ENCODE measurements at regions not wholly inside any gene's neighbourhood (a gene's known extent, or its start where the extent isn't known, plus 50 kb on each side); places are given as distances from the start of the nearest gene placed in this dataset.

- H3K4me1 Mint-ChIP-seq (ENCODE audit: low read depth), result no peaks in the 10 kb centered on the region
- H3K9me3 Mint-ChIP-seq (ENCODE audit: insufficient read depth), result peaks cover 8% of the 10 kb centered on the region
- H3K36me3 Mint-ChIP-seq (ENCODE audit: low read depth), result no peaks in the 10 kb centered on the region
- DNase-seq (no peak), ATAC-seq (no peak)
- CTCF ChIA-PET, result no interaction called here
- POLR2A ChIA-PET, result no interaction called here
- H3K4me3 Mint-ChIP-seq, result no peak overlapping the region
- H3K27ac Mint-ChIP-seq, result no peak overlapping the region
- no peaks in the 10 kb centered on the region for H3K27me3 Mint-ChIP-seq (ENCODE audit: low read depth)
Observed at GRCh38 chr21:19609611-19610010, 1206.0 kb upstream of the TMPRSS15 start.

- POLR2A ChIA-PET, result no interaction called here
Observed at GRCh38 chr21:19621837-19622496, 1218.4 kb upstream of the TMPRSS15 start.

GRCh38 chr21:19640964-19641363 is 1237.4 kb upstream of the TMPRSS15 start:
- H3K27me3 Mint-ChIP-seq (ENCODE audit: low read depth), result no peaks in the 10 kb centered on the region

More at GRCh38 chr21:19621837-19622496, 1218.4 kb upstream of the TMPRSS15 start:
- H3K4me3 Mint-ChIP-seq, result no peak overlapping the region
- H3K4me1 Mint-ChIP-seq (ENCODE audit: low read depth), result no peaks in the 10 kb centered on the region
- H3K36me3 Mint-ChIP-seq (ENCODE audit: low read depth), result no peaks in the 10 kb centered on the region
- H3K9me3 Mint-ChIP-seq (ENCODE audit: insufficient read depth), result peaks cover 40% of the 10 kb centered on the region
- no peak overlapping the region for H3K27ac Mint-ChIP-seq
- no peaks in the 10 kb centered on the region for H3K27me3 Mint-ChIP-seq (ENCODE audit: low read depth)
- CTCF ChIA-PET, result no interaction called here
- ATAC-seq (no peak), DNase-seq (no peak)

GRCh38 chr21:19648391-19648790 is 1244.8 kb upstream of the TMPRSS15 start:
- no peak overlapping the region for H3K4me3 Mint-ChIP-seq
- ChIA-PET POLR2A (no interaction called here), CTCF (no interaction called here)
- ATAC-seq (no peak), DNase-seq (no peak)
- peaks cover 25% of the 10 kb centered on the region for H3K9me3 Mint-ChIP-seq (ENCODE audit: insufficient read depth)
- no peaks in the 10 kb centered on the region for H3K36me3 Mint-ChIP-seq (ENCODE audit: low read depth)
- H3K27me3 Mint-ChIP-seq (ENCODE audit: low read depth), result no peaks in the 10 kb centered on the region
- H3K27ac Mint-ChIP-seq, result no peak overlapping the region
- no peaks in the 10 kb centered on the region for H3K4me1 Mint-ChIP-seq (ENCODE audit: low read depth)

More at GRCh38 chr21:19640964-19641363, 1237.4 kb upstream of the TMPRSS15 start:
- no peaks in the 10 kb centered on the region for H3K36me3 Mint-ChIP-seq (ENCODE audit: low read depth)
- no peak for ATAC-seq
- no peak overlapping the region for H3K4me3 Mint-ChIP-seq
- no peak for DNase-seq
- no peak overlapping the region for H3K27ac Mint-ChIP-seq
- ChIA-PET CTCF (no interaction called here), POLR2A (no interaction called here)
- H3K4me1 Mint-ChIP-seq (ENCODE audit: low read depth), result no peaks in the 10 kb centered on the region
- peaks cover 9% of the 10 kb centered on the region for H3K9me3 Mint-ChIP-seq (ENCODE audit: insufficient read depth)

GRCh38 chr21:19683492-19683891 is 1279.9 kb upstream of the TMPRSS15 start:
- H3K27ac Mint-ChIP-seq, result no peak overlapping the region
- DNase-seq (no peak), ATAC-seq (no peak)
- ChIA-PET CTCF (no interaction called here), POLR2A (no interaction called here)
- H3K9me3 Mint-ChIP-seq (ENCODE audit: insufficient read depth), result peaks cover 26% of the 10 kb centered on the region
- no peaks in the 10 kb centered on the region for H3K4me1 Mint-ChIP-seq (ENCODE audit: low read depth)
- H3K36me3 Mint-ChIP-seq (ENCODE audit: low read depth), result no peaks in the 10 kb centered on the region
- no peak overlapping the region for H3K4me3 Mint-ChIP-seq
- H3K27me3 Mint-ChIP-seq (ENCODE audit: low read depth), result no peaks in the 10 kb centered on the region

- DNase-seq (no peak), ATAC-seq (no peak)
- Mint-ChIP-seq H3K27me3 (ENCODE audit: low read depth) (no peaks in the 10 kb centered on the region), H3K36me3 (ENCODE audit: low read depth) (no peaks in the 10 kb centered on the region), H3K9me3 (ENCODE audit: insufficient read depth) (peaks cover 26% of the 10 kb centered on the region), H3K4me3 (no peak overlapping the region), H3K4me1 (ENCODE audit: low read depth) (no peaks in the 10 kb centered on the region), H3K27ac (no peak overlapping the region)
- ChIA-PET CTCF (no interaction called here), POLR2A (no interaction called here)
Observed at GRCh38 chr21:19684328-19684727, 1280.7 kb upstream of the TMPRSS15 start.

- DNase-seq, result no peak
- Mint-ChIP-seq H3K4me1 (ENCODE audit: low read depth) (no peaks in the 10 kb centered on the region), H3K27ac (no peak overlapping the region), H3K27me3 (ENCODE audit: low read depth) (no peaks in the 10 kb centered on the region), H3K9me3 (ENCODE audit: insufficient read depth) (peaks cover 18% of the 10 kb centered on the region), H3K36me3 (ENCODE audit: low read depth) (no peaks in the 10 kb centered on the region), H3K4me3 (no peak overlapping the region)
- POLR2A ChIA-PET, result no interaction called here
- ATAC-seq, result no peak
- CTCF ChIA-PET, result no interaction called here
Observed at GRCh38 chr21:19692231-19692630, 1288.6 kb upstream of the TMPRSS15 start.

- ChIA-PET CTCF (no interaction called here), POLR2A (no interaction called here)
- no peak for DNase-seq
- Mint-ChIP-seq H3K4me1 (ENCODE audit: low read depth) (no peaks in the 10 kb centered on the region), H3K9me3 (ENCODE audit: insufficient read depth) (peaks cover 13% of the 10 kb centered on the region), H3K27ac (no peak overlapping the region), H3K36me3 (ENCODE audit: low read depth) (no peaks in the 10 kb centered on the region), H3K4me3 (no peak overlapping the region), H3K27me3 (ENCODE audit: low read depth) (no peaks in the 10 kb centered on the region)
- ATAC-seq, result no peak
Observed at GRCh38 chr21:19695796-19696195, 1292.2 kb upstream of the TMPRSS15 start.

- ATAC-seq (no peak), DNase-seq (no peak)
- CTCF ChIA-PET, result no interaction called here
- Mint-ChIP-seq H3K27me3 (ENCODE audit: low read depth) (no peaks in the 10 kb centered on the region), H3K9me3 (ENCODE audit: insufficient read depth) (peaks cover 26% of the 10 kb centered on the region), H3K27ac (no peak overlapping the region), H3K4me1 (ENCODE audit: low read depth) (no peaks in the 10 kb centered on the region), H3K4me3 (no peak overlapping the region), H3K36me3 (ENCODE audit: low read depth) (no peaks in the 10 kb centered on the region)
- POLR2A ChIA-PET, result no interaction called here
Observed at GRCh38 chr21:19700476-19700875, 1296.9 kb upstream of the TMPRSS15 start.

GRCh38 chr21:19702726-19703125 is 1295.5 kb upstream of the NCAM2 start:
- CTCF ChIA-PET, result no interaction called here
- ATAC-seq, result no peak
- H3K36me3 Mint-ChIP-seq (ENCODE audit: low read depth), result no peaks in the 10 kb centered on the region
- H3K27ac Mint-ChIP-seq, result no peak overlapping the region
- H3K27me3 Mint-ChIP-seq (ENCODE audit: low read depth), result no peaks in the 10 kb centered on the region
- POLR2A ChIA-PET, result no interaction called here
- no peaks in the 10 kb centered on the region for H3K4me1 Mint-ChIP-seq (ENCODE audit: low read depth)
- no peak overlapping the region for H3K4me3 Mint-ChIP-seq
- peaks cover 26% of the 10 kb centered on the region for H3K9me3 Mint-ChIP-seq (ENCODE audit: insufficient read depth)
- no peak for DNase-seq

- Mint-ChIP-seq H3K4me1 (ENCODE audit: low read depth) (no peaks in the 10 kb centered on the region), H3K27ac (no peak overlapping the region), H3K36me3 (ENCODE audit: low read depth) (no peaks in the 10 kb centered on the region), H3K9me3 (ENCODE audit: insufficient read depth) (peaks cover 22% of the 10 kb centered on the region), H3K27me3 (ENCODE audit: low read depth) (no peaks in the 10 kb centered on the region), H3K4me3 (no peak overlapping the region)
- no peak for DNase-seq
- ATAC-seq, result no peak
- ChIA-PET POLR2A (no interaction called here), CTCF (no interaction called here)
Observed at GRCh38 chr21:19704832-19705231, 1293.4 kb upstream of the NCAM2 start.

GRCh38 chr21:19712441-19712840 is 1285.8 kb upstream of the NCAM2 start:
- H3K27ac Mint-ChIP-seq, result no peak overlapping the region
- no peaks in the 10 kb centered on the region for H3K36me3 Mint-ChIP-seq (ENCODE audit: low read depth)
- no peaks in the 10 kb centered on the region for H3K4me1 Mint-ChIP-seq (ENCODE audit: low read depth)
- peaks cover 20% of the 10 kb centered on the region for H3K9me3 Mint-ChIP-seq (ENCODE audit: insufficient read depth)
- ChIA-PET CTCF (no interaction called here), POLR2A (no interaction called here)
- H3K27me3 Mint-ChIP-seq (ENCODE audit: low read depth), result no peaks in the 10 kb centered on the region
- no peak overlapping the region for H3K4me3 Mint-ChIP-seq
- no peak for DNase-seq
- no peak for ATAC-seq

- ChIA-PET CTCF (no interaction called here), POLR2A (no interaction called here)
- Mint-ChIP-seq H3K9me3 (ENCODE audit: insufficient read depth) (peaks cover 20% of the 10 kb centered on the region), H3K36me3 (ENCODE audit: low read depth) (no peaks in the 10 kb centered on the region), H3K27me3 (ENCODE audit: low read depth) (no peaks in the 10 kb centered on the region), H3K4me3 (no peak overlapping the region), H3K27ac (no peak overlapping the region), H3K4me1 (ENCODE audit: low read depth) (no peaks in the 10 kb centered on the region)
- no peak for DNase-seq
- ATAC-seq, result no peak
Observed at GRCh38 chr21:19713313-19713712, 1284.9 kb upstream of the NCAM2 start.
